Left lung (tissue), 4 donors: ENCODE measurements at regions not wholly inside any gene's neighbourhood (a gene's known extent, or its start where the extent isn't known, plus 50 kb on each side); places are given as distances from the start of the nearest gene placed in this dataset.
A peak's percentile ranks its signal among the peaks of the same experiment; 100 is the strongest.

Source experiments
- ATAC-seq: fragments of 200-7000 bp; cut with Tn5 transposase; one replicate; pipeline ENCODE4 v1.9.1; 2020; ENCODE audit warnings: moderate library complexity
- DNase-seq, 4 donors: peaks; one replicate each; pipeline ENCODE4 v3.0.0-alpha.2; 2013 to 2020
- H3K27ac ChIP-seq, 2 donors: fragments of 200-600 bp; sonication (generic) in 1 of 2; one replicate each; pipeline versions ENCODE4 v1.5.0 to v1.8.0; 2020 to 2021
- H3K27me3 ChIP-seq, 2 donors: fragments of 200-600 bp; sonication (generic) in 1 of 2; one replicate each; pipeline versions ENCODE4 v1.5.0 to v1.8.0; 2020 to 2021
- H3K36me3 ChIP-seq, 2 donors: fragments of 200-600 bp; sonication (generic) in 1 of 2; one replicate each; pipeline versions ENCODE4 v1.5.0 to v1.8.0; 2020 to 2021
- H3K4me1 ChIP-seq, 2 donors: fragments of 200-600 bp; one replicate each; pipeline ENCODE4 v1.8.0; 2021
- H3K4me3 ChIP-seq, 2 donors: fragments of 200-600 bp; sonication (generic) in 1 of 2; one replicate each; pipeline versions ENCODE4 v1.5.0 to v1.8.0; 2020 to 2021; ENCODE audit warnings: mild to moderate bottlenecking in 1 of 2
- H3K9me3 ChIP-seq, 2 donors: fragments of 200-600 bp; sonication (generic) in 1 of 2; one replicate each; pipeline versions ENCODE4 v1.5.0 to v1.8.0; 2020 to 2021
- intact Hi-C, 2 donors: fragments of 100-400 bp; cut with DNase I; formaldehyde crosslinking; loops; one replicate each; pipeline versions ENCODE4 v1.11.2 to v1.14.2; 2022
- TF ChIP-seq, protein P1 (sequence below), 2 donors: fragments of 200-600 bp; sonication (generic) in 1 of 2; IDR thresholded peaks; one replicate each; pipeline versions ENCODE4 v1.5.0 to v1.8.0; 2021; ENCODE audit warnings: antibody characterized with exemption in 2 of 2
- donor health status: DM: no; HTN: yes; CAD: no.
- donor health status: DM: no; HTN: no; CAD: no.

DNA sequence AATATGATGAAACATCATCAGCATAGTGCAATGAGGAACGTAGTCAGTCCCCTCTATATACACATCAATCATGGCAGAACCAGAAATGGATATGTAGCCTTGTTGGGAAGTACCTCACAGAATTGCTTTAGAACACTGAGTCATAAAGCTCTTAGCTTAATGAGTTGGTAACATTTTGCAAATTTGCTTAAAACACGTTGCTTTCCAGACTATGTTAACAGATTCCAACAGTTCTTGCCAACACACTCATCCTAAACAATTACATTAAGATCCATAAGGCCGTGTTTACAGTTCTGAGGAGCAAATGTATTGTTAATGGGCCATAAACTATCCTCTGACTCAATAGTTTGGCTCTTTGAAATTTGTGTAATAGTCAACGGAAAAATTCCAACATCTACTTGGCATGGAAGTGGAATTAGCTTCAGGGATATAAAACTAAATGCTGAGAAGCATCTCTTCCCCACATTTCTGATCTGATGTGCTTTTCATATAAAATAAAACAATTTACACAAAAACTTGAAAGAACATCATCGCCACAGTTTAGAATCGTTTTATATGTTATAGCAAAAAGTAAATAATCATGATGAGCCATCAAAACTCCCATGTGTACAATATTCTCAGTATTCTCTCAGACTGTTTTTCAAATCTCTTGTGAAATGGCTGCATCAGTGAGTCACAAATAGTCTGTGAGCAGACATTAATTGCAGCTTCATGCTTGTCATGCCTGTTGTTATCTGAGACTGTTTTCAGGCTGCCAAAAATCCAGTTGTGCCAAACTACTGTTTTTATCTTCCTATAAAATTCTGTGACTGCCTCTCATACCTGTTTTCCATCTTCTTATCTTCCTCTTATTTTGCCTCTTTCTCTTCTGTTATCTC is 291.9 kb downstream of the COX7C start:
- TF ChIP-seq, protein P1, sequence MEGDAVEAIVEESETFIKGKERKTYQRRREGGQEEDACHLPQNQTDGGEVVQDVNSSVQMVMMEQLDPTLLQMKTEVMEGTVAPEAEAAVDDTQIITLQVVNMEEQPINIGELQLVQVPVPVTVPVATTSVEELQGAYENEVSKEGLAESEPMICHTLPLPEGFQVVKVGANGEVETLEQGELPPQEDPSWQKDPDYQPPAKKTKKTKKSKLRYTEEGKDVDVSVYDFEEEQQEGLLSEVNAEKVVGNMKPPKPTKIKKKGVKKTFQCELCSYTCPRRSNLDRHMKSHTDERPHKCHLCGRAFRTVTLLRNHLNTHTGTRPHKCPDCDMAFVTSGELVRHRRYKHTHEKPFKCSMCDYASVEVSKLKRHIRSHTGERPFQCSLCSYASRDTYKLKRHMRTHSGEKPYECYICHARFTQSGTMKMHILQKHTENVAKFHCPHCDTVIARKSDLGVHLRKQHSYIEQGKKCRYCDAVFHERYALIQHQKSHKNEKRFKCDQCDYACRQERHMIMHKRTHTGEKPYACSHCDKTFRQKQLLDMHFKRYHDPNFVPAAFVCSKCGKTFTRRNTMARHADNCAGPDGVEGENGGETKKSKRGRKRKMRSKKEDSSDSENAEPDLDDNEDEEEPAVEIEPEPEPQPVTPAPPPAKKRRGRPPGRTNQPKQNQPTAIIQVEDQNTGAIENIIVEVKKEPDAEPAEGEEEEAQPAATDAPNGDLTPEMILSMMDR (IDR thresholded peaks at IDR 0.05) = no peak
- intact Hi-C loops = no loop called here
- H3K4me1 ChIP-seq = no peaks in the 10 kb centered on the region
- H3K4me3 ChIP-seq = no peak overlapping the region
- no peaks in the 10 kb centered on the region for H3K9me3 ChIP-seq
- no peaks in the 10 kb centered on the region for H3K36me3 ChIP-seq
- no peak overlapping the region for H3K27ac ChIP-seq
- DNase-seq (peak in 2 of 4 donors; percentile 33 to 45), ATAC-seq (peak; percentile 38)
- no peaks in the 10 kb centered on the region for H3K27me3 ChIP-seq

DNA sequence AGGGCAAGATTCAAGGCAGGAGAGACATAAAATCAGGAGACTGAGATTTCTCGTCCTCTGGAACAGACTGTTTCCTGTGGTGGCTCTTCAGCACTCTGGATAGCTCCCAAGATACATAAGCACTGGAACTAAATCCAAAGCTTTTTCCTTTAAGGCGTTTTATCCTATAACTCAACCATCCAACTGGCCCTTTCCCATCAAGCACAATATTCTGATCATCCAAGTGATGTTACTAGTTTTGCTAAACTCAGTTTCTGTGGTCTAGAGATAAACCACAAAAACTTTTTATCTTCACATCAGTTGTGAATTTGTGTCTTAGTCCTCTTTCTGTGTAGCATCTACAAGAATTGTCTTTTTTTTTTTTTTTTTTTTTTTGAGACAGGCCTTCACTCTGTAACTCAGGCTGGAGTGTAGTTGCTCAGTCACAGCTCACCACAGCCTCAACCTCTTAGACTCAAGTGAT is 299.4 kb downstream of the COX7C start:
- Histone ChIP-seq H3K27me3 (no peaks in the 10 kb centered on the region), H3K9me3 (no peaks in the 10 kb centered on the region), H3K4me3 (no peak overlapping the region), H3K4me1 (no peaks in the 10 kb centered on the region), H3K27ac (no peak overlapping the region), H3K36me3 (no peaks in the 10 kb centered on the region)
- TF ChIP-seq, protein P1 (IDR thresholded peaks at IDR 0.05) = no peak
- ATAC-seq (peak; percentile 38), DNase-seq (peak in 2 of 4 donors; percentile 37 to 52)
- intact Hi-C loops = no loop called here

DNA sequence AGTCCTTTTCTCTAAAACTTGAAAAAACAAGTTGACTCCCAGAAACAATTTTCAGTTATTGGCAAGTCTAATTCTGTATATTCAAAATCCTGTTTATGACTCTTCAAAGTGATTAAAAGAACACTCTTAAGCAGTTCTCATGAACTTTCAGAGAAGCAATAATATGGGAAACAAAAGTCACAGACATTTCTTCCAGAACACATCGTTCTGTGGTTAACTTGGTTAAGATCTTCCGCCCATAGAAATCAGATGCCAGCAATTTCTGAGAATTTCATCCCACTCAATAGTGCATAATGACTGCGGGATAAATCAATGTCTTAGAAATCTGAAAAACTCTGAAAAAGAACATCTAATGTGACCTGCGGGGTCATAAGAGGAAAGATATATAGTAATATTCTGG is 300.5 kb downstream of the COX7C start:
- H3K27ac ChIP-seq = no peak overlapping the region
- H3K36me3 ChIP-seq = no peaks in the 10 kb centered on the region
- intact Hi-C loops = no loop called here
- no peaks in the 10 kb centered on the region for H3K9me3 ChIP-seq
- no peak overlapping the region for H3K4me3 ChIP-seq
- no peaks in the 10 kb centered on the region for H3K4me1 ChIP-seq
- no peaks in the 10 kb centered on the region for H3K27me3 ChIP-seq
- ATAC-seq = no peak
- DNase-seq = no peak
- TF ChIP-seq, protein P1 (IDR thresholded peaks at IDR 0.05) = no peak

DNA sequence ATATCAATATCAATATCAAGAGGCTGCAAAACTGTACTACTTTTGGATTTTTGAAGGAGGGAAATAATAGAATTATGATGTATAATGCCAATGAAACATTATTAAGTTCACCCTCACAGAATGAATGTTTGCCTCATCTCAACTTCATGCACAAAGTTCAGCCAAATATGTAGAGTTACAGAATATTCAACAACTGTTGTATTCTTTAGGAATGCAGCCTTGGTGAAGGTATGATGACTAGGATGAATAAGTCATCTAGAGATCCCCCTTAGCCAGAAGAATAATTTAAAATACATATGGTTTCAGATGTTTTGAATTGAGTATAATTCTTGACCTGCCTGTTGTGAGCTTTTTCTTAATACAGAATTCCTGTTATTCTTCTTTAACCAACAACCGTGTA is 308.3 kb downstream of the COX7C start:
- no peak for DNase-seq
- Histone ChIP-seq H3K9me3 (no peaks in the 10 kb centered on the region), H3K4me1 (no peaks in the 10 kb centered on the region), H3K27ac (no peak overlapping the region), H3K36me3 (no peaks in the 10 kb centered on the region), H3K27me3 (no peaks in the 10 kb centered on the region), H3K4me3 (no peak overlapping the region)
- intact Hi-C loops = no loop called here
- TF ChIP-seq, protein P1 (IDR thresholded peaks at IDR 0.05) = no peak
- no peak for ATAC-seq

DNA sequence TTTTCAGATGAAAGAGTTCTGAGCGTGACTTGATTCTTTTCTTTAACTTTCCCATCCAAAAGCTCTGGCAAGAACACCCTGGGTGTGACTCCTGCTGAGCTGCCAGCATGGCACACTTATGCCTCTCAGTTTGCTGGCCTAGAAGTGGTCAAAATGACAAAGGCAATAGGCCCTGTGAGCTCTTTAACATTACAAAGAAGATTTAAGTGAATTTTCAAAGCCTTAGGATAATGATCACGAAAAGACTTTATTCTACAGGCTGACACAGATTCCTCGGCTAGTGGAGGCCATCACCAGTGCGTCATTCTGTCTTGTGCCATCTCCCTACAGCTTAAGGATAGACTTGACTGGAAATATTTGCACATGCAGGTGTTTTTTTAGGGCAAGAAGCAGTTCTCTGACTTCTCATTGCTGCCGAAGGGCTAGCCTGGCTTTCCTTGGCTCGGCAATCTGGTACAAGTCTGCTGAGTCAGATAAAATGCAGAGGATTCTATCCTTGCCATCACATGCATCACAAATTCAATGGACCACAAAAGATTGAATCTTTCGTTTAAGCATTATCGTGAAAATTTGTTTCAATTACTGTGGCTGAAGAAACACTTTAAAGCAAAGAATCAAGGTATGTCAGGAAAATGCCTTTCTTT is 311.5 kb downstream of the COX7C start:
- intact Hi-C loops = no loop called here
- H3K27me3 ChIP-seq = no peaks in the 10 kb centered on the region
- TF ChIP-seq, protein P1 (IDR thresholded peaks at IDR 0.05) = no peak
- no peak overlapping the region for H3K27ac ChIP-seq
- no peak for ATAC-seq
- H3K36me3 ChIP-seq = no peaks in the 10 kb centered on the region
- H3K4me1 ChIP-seq = no peaks in the 10 kb centered on the region
- DNase-seq = no peak
- no peak overlapping the region for H3K4me3 ChIP-seq
- H3K9me3 ChIP-seq = no peaks in the 10 kb centered on the region
